D721Med (cell line): ENCODE measurements at regions not wholly inside any gene's neighbourhood (a gene's known extent, or its start where the extent isn't known, plus 50 kb on each side); places are given as distances from the start of the nearest gene placed in this dataset.

Source experiments
- DNase-seq: peaks from one replicate; pipeline ENCODE4 v3.0.0; 2011; ENCODE audit warnings: low spot score; ENCODE audit not compliant: insufficient read length
- FAIRE-seq: peaks from 2 replicates; lab custom pipeline; 2011; peaks lifted over from hg19 to GRCh38; lab: Jason Lieb, UNC
- CTCF ChIP-seq: IDR thresholded peaks from 2 replicates; pipeline ENCODE4 v1.5.1; 2012; ENCODE audit warnings: mild to moderate bottlenecking, control low read depth; ENCODE audit not compliant: insufficient read depth; ENCODE audit errors: missing control alignments

- TF ChIP-seq CTCF = no peak
- FAIRE-seq (no peak), DNase-seq (no peak)
Observed at GRCh38 chr12:105454688-105455087, 124.2 kb downstream of the C12orf75 start.

- no peak for FAIRE-seq
- no peak for TF ChIP-seq CTCF
- DNase-seq = no peak
Observed at GRCh38 chr12:105455261-105455660, 124.8 kb downstream of the C12orf75 start.

- DNase-seq = no peak
- no peak for TF ChIP-seq CTCF
- no peak for FAIRE-seq
Observed at GRCh38 chr12:105457026-105457425, 126.5 kb downstream of the C12orf75 start.

GRCh38 chr12:105459760-105460330 is 129.4 kb downstream of the C12orf75 start:
- DNase-seq (no peak), FAIRE-seq (no peak)
- no peak for TF ChIP-seq CTCF

- TF ChIP-seq CTCF = no peak
- DNase-seq (no peak), FAIRE-seq (no peak)
Observed at GRCh38 chr12:105461271-105461943, 130.9 kb downstream of the C12orf75 start.

DNA sequence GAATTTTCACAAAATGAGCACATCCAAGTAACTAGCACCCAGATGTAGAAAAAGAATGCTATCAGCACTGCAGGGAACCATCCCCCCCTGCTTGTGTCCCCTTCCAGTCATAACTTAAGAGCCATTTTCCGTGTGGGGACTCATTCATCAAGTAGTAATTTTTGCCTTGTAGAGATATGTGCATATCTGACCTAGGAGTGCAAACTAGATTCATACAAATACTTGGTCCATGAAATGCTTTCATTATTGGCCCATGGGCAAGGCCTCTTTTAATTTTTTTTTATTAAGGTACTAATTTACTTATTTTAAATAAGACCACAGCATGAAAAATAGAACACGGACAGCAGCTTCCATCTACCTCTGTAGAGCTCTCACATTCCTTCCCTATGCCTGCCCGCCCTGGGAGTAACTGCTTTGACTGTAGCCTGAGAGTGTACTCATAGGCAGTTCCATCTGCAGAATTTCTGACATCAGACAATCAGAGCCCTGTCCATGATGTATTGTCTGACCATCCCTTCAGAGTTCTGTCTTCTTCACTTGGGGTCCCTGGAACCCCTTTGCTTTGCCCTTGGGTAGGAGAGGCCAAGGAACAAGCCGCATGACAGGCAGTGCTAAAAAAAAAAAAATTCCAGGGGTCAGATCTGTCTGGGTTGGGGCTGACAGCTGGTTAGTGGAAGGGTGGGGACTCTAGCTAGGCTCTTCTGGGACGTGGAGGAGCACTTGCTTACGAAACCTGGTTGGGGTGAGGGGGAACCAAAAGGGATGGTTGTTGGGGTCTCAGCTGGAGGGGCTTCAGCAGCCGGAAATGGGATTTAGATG is 131.7 kb downstream of the C12orf75 start:
- DNase-seq = no peak
- no peak for TF ChIP-seq CTCF
- FAIRE-seq = no peak
